ENCODE measurements at regions not wholly inside any gene's neighbourhood (a gene's known extent, or its start where the extent isn't known, plus 50 kb on each side); places are given as distances from the start of the nearest gene placed in this dataset.
"Not testable (repeated sequence)": the region's sequence is repeated elsewhere in the genome, so short reads cannot be mapped to it uniquely, and the experiment has no call there.

GRCh38 chr7:35914214-35914613, 113.4 kb downstream of the SEPTIN7 start:
- in situ Hi-C loops (cut with MboI; ENCODE audit: low pct_ligation_motif_present in 1 of 4, low pct_unique_long_range_greater_than_20kb in 1 of 4, low sequenced_read_pairs in 3 of 4); H3K36me3 ChIP-seq; H3K9me3 ChIP-seq; DNase-seq; H3K27me3 ChIP-seq; H3K4me1 ChIP-seq; H3K27ac ChIP-seq; H3K4me3 ChIP-seq: not testable (repeated sequence)
- 95% methylated on average over 1 of the region's 1 CpG; no CpG with 5 or more reads in 1 of the 2 donors for WGBS, 2 donors (ENCODE audit: low coverage in 1 of 2)
- intact Hi-C loops (cut with DNase I; ENCODE audit: low total_unique reads): loop anchor here (10.0 kb wide), 1 partner anchor 61 kb away; no protein-coding TSS in a partner anchor

DNA sequence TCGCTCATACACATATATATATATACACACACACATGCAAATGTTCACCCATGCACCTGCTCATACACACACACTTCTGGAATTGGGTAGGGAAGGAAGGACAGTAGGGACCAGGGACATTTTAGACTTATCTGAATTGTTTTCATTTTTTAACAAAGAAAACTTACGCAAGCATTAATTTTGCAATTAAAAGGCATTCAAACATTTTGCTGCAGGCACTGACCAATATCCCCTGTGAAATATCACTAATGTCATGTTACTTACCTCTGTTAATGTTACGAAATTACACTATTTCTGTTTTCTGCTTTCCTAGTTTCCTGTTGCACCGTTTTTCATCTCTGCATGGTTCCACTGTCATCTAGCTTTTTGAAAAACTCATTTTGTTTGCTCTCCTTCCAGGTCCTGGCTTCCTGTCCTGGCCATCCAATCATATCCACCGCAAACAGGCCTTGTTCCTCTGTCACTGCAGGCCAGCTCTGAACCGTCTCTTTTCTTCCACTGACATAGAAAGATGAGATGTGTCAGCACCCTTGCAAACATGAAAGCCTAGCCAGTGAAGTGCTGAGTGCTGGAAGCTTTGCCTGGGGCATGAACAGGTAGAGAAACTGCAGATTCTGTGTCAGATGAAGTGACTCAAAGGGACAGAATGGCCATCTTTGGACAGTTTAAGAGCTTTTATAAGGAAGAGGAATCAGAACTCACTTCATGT, 114.5 kb downstream of the SEPTIN7 start:
- 78 to 79% methylated on average over 5 to 6 of the region's 6 CpGs for WGBS, 2 donors (ENCODE audit: low coverage in 1 of 2)
- in situ Hi-C loops (cut with MboI; ENCODE audit: low pct_ligation_motif_present in 1 of 4, low pct_unique_long_range_greater_than_20kb in 1 of 4, low sequenced_read_pairs in 3 of 4): not testable (repeated sequence)
- intact Hi-C loops (cut with DNase I; ENCODE audit: low total_unique reads): loop anchor here (10.0 kb wide), 1 partner anchor 59 kb away; no protein-coding TSS in a partner anchor

DNA sequence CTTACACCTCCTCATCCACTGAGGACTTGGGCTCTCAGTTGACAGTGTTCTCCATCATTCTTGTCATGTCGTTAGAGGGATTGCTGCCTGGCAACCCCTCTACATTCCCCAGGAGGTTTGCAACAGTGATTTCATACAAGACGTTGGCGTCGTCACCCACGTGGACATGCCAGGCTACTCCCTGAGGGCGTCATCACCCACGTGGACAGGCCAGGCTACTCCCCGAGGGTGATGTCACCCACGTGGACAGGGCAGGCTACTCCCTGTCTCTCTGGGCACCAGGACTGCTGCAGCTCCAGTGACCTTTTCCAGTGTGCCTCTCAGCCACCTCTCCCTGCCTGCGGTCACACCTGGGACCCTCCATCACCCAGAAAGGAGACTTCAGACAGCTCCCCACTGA, 117.4 kb downstream of the SEPTIN7 start:
- DNase-seq; H3K4me1 ChIP-seq; H3K27me3 ChIP-seq; H3K9me3 ChIP-seq; H3K27ac ChIP-seq; H3K36me3 ChIP-seq; in situ Hi-C loops (cut with MboI; ENCODE audit: low pct_ligation_motif_present in 1 of 4, low pct_unique_long_range_greater_than_20kb in 1 of 4, low sequenced_read_pairs in 3 of 4); H3K4me3 ChIP-seq: not testable (repeated sequence)
- WGBS, 2 donors (ENCODE audit: low coverage in 1 of 2): 85% methylated on average over 10 of the region's 10 CpGs; no CpG with 5 or more reads in 1 of the 2 donors
- intact Hi-C loops (cut with DNase I; ENCODE audit: low total_unique reads): loop anchor here (10.0 kb wide), 1 partner anchor 57 kb away; no protein-coding TSS in a partner anchor

More for the DNA sequence above, 114.5 kb downstream of the SEPTIN7 start:
- H3K4me1 ChIP-seq, H3K36me3 ChIP-seq, DNase-seq, H3K4me3 ChIP-seq, H3K27ac ChIP-seq, H3K27me3 ChIP-seq, H3K9me3 ChIP-seq: not testable (repeated sequence)

- 0 to 53% methylated on average over 1 to 6 of the region's 6 CpGs for WGBS, 2 donors (ENCODE audit: low coverage in 1 of 2)
- H3K27ac ChIP-seq; H3K27me3 ChIP-seq; H3K4me1 ChIP-seq; H3K9me3 ChIP-seq; H3K36me3 ChIP-seq; in situ Hi-C loops (cut with MboI; ENCODE audit: low pct_ligation_motif_present in 1 of 4, low pct_unique_long_range_greater_than_20kb in 1 of 4, low sequenced_read_pairs in 3 of 4); H3K4me3 ChIP-seq; DNase-seq: not testable (repeated sequence)
- intact Hi-C loops (cut with DNase I; ENCODE audit: low total_unique reads): loop anchor here (10.0 kb wide), 1 partner anchor 55 kb away; no protein-coding TSS in a partner anchor
These were observed 118.8 kb downstream of the SEPTIN7 start for GRCh38 chr7:35919607-35920006.

DNA sequence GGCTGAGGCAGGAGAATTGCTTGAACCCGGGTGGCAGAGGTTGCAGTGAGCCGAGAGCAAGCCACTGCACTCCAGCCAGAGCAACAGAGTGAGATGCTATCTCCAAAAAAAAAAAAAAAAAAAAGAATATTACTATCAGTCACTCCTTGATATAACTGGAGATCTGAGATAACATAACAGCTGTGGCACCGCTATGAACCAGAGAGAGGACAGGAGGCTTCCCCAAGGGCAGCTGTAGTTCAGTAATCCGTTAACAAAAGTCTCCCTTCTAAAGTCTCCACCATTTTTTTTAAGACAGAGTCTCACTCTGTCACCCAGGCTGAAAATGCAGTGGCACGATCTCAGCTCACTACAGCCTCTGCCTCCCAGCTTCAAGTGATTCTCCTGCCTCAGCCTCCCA, 120.5 kb downstream of the SEPTIN7 start:
- H3K27me3 ChIP-seq; H3K9me3 ChIP-seq; H3K36me3 ChIP-seq; in situ Hi-C loops (cut with MboI; ENCODE audit: low pct_ligation_motif_present in 1 of 4, low pct_unique_long_range_greater_than_20kb in 1 of 4, low sequenced_read_pairs in 3 of 4); DNase-seq; H3K4me3 ChIP-seq; intact Hi-C loops (cut with DNase I; ENCODE audit: low total_unique reads); H3K27ac ChIP-seq; H3K4me1 ChIP-seq: not testable (repeated sequence)
- WGBS, 2 donors (ENCODE audit: low coverage in 1 of 2): 88 to 89% methylated on average over 4 to 5 of the region's 5 CpGs

DNA sequence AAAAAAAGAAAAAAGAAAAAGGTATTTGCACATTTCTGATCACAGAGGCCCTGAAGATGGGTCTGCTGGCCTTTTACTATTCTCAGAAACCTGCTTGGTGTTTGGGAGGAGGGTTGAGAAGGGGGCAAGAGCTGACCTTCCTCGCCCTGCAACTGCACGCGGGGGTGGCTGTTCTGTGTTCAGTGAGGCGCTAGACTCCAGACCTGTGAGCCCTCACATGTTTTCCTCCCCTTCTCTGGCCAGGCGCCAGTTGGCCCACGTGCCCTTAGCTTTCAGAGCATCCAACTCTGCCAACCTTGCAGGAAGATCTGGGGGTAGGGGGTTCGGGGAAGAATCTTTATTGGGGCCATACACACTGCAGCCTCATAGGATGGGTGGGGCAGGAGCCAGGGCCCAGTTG, 123.8 kb downstream of the SEPTIN7 start:
- H3K27ac ChIP-seq; intact Hi-C loops (cut with DNase I; ENCODE audit: low total_unique reads); H3K27me3 ChIP-seq; H3K4me3 ChIP-seq; H3K4me1 ChIP-seq; H3K9me3 ChIP-seq; H3K36me3 ChIP-seq; in situ Hi-C loops (cut with MboI; ENCODE audit: low pct_ligation_motif_present in 1 of 4, low pct_unique_long_range_greater_than_20kb in 1 of 4, low sequenced_read_pairs in 3 of 4); DNase-seq: not testable (repeated sequence)
- WGBS, 2 donors (ENCODE audit: low coverage in 1 of 2): 60 to 68% methylated on average over 1 to 7 of the region's 7 CpGs

GRCh38 chr7:35926966-35927365, 126.1 kb downstream of the SEPTIN7 start:
- in situ Hi-C loops (cut with MboI; ENCODE audit: low pct_ligation_motif_present in 1 of 4, low pct_unique_long_range_greater_than_20kb in 1 of 4, low sequenced_read_pairs in 3 of 4); intact Hi-C loops (cut with DNase I; ENCODE audit: low total_unique reads); H3K9me3 ChIP-seq: not testable (repeated sequence)

GRCh38 chr7:35931134-35931533, 130.3 kb downstream of the SEPTIN7 start:
- in situ Hi-C loops (cut with MboI; ENCODE audit: low pct_ligation_motif_present in 1 of 4, low pct_unique_long_range_greater_than_20kb in 1 of 4, low sequenced_read_pairs in 3 of 4); H3K27me3 ChIP-seq; H3K9me3 ChIP-seq; H3K4me3 ChIP-seq; H3K36me3 ChIP-seq; H3K4me1 ChIP-seq; DNase-seq; intact Hi-C loops (cut with DNase I; ENCODE audit: low total_unique reads); H3K27ac ChIP-seq: not testable (repeated sequence)

More at GRCh38 chr7:35926966-35927365, 126.1 kb downstream of the SEPTIN7 start:
- H3K27me3 ChIP-seq, H3K36me3 ChIP-seq, DNase-seq, H3K4me1 ChIP-seq, H3K27ac ChIP-seq, H3K4me3 ChIP-seq: not testable (repeated sequence)
- 81% methylated on average over 9 of the region's 9 CpGs; no CpG with 5 or more reads in 1 of the 2 donors for WGBS, 2 donors (ENCODE audit: low coverage in 1 of 2)

DNA sequence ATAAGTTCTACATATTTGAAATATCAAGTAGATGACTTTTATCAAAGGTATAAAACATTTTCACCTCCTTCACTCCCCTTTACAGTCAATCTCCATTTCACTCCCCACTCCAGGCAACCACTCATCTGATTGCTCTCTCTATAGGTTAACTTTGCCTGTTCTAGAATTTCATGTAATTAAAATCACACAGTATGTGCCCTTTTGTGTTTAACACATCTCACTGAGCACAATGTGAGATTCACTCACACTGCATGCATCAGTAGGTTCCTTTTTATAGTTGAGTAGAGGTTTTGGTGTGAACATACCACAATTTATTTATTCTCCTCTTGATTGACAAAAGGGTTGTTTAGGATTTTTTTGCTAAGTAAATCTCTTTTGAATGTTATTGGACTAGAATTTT, 130.7 kb downstream of the SEPTIN7 start:
- H3K9me3 ChIP-seq; H3K4me3 ChIP-seq; H3K36me3 ChIP-seq; H3K27ac ChIP-seq; H3K4me1 ChIP-seq; DNase-seq; intact Hi-C loops (cut with DNase I; ENCODE audit: low total_unique reads); H3K27me3 ChIP-seq; in situ Hi-C loops (cut with MboI; ENCODE audit: low pct_ligation_motif_present in 1 of 4, low pct_unique_long_range_greater_than_20kb in 1 of 4, low sequenced_read_pairs in 3 of 4): not testable (repeated sequence)

DNA sequence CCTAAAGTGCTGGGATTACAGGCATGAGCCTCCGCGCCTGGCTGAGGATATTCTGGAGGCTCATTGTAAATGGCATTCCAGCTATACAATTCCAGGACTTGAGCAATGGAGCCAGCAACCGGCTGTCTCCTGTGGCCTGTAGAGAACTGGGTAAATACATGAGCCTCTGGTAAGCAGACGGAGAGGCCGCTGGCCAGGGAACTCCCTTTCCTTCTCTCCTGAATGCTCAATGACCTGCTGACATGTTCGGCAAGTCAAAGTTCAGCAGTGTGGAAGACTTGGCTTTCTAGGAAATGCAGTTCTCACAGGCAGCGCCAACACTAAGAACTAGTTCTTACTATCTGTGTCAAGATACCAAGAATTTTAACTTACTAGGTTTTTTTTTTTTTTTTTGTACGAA, 139.8 kb downstream of the SEPTIN7 start:
- H3K27ac ChIP-seq; H3K27me3 ChIP-seq; H3K36me3 ChIP-seq; DNase-seq; H3K9me3 ChIP-seq; H3K4me1 ChIP-seq; in situ Hi-C loops (cut with MboI; ENCODE audit: low pct_ligation_motif_present in 1 of 4, low pct_unique_long_range_greater_than_20kb in 1 of 4, low sequenced_read_pairs in 3 of 4); H3K4me3 ChIP-seq; intact Hi-C loops (cut with DNase I; ENCODE audit: low total_unique reads): not testable (repeated sequence)
- WGBS, 2 donors (ENCODE audit: low coverage in 1 of 2): 90% methylated on average over 8 of the region's 8 CpGs; no CpG with 5 or more reads in 1 of the 2 donors

- H3K4me1 ChIP-seq; in situ Hi-C loops (cut with MboI; ENCODE audit: low pct_ligation_motif_present in 1 of 4, low pct_unique_long_range_greater_than_20kb in 1 of 4, low sequenced_read_pairs in 3 of 4); H3K4me3 ChIP-seq; H3K27me3 ChIP-seq; DNase-seq; H3K27ac ChIP-seq; H3K36me3 ChIP-seq; H3K9me3 ChIP-seq; intact Hi-C loops (cut with DNase I; ENCODE audit: low total_unique reads): not testable (repeated sequence)
These were observed 144.8 kb downstream of the SEPTIN7 start for GRCh38 chr7:35945621-35946020.
